Skeletal muscle tissue (tissue), 3 donors: ENCODE measurements at regions not wholly inside any gene's neighbourhood (a gene's known extent, or its start where the extent isn't known, plus 50 kb on each side); places are given as distances from the start of the nearest gene placed in this dataset.

ENCODE experiments used
- H3K27ac ChIP-seq: one replicate; pipeline ENCODE4 v1.7.0; 2013; ENCODE audit warnings: mild to moderate bottlenecking, low read depth, low read length, inconsistent platforms
- H3K27me3 ChIP-seq, 3 donors: one replicate each; pipeline ENCODE4 v1.7.0; 2013; ENCODE audit warnings: low read length in 3 of 3; ENCODE audit not compliant: control insufficient read depth in 3 of 3, insufficient read depth in 3 of 3
- H3K36me3 ChIP-seq, 3 donors: one replicate each; pipeline ENCODE4 v1.7.0; 2013; ENCODE audit warnings: low read length in 3 of 3; ENCODE audit not compliant: control insufficient read depth in 3 of 3, insufficient read depth in 3 of 3
- H3K4me1 ChIP-seq, 3 donors: one replicate each; pipeline ENCODE4 v1.7.0; 2013; ENCODE audit warnings: low read length in 3 of 3, mild to moderate bottlenecking in 3 of 3; ENCODE audit not compliant: control insufficient read depth in 3 of 3, insufficient read depth in 3 of 3
- H3K4me3 ChIP-seq, 3 donors: one replicate each; pipeline ENCODE4 v1.7.0; 2013; ENCODE audit warnings: low read length in 3 of 3
- H3K9ac ChIP-seq, 3 donors: one replicate each; pipeline ENCODE4 v1.7.0; 2013; ENCODE audit warnings: low read length in 3 of 3, mild to moderate bottlenecking in 3 of 3, moderate library complexity in 2 of 3, low read depth in 1 of 3
- H3K9me3 ChIP-seq, 3 donors: one replicate each; pipeline ENCODE4 v1.7.0; 2013; ENCODE audit warnings: low read length in 3 of 3; ENCODE audit not compliant: control insufficient read depth in 3 of 3
- donor health status: Osteomylitis.

DNA sequence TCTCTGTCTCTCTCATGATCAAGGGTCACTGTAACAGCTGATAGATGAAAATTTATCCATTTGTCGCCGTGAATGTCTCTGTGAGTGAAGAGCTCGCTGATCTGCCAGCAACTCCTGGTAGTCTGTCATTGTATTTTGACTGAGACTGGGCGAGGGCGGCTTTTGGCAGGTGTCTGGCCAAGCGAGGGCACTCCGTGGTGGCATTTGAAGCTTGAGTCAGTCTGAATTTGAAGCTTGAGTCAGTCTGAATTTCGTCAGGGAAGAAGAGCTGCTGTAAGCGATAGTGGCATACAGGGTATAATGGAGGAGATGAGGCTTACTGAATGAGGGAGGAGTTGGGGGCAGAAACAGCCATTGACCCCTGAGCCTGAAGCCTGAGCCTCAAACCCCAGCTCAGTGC is 56.8 kb upstream of the FAM181A start:
- Histone ChIP-seq H3K27ac (no peak overlapping the region), H3K9me3 (no peaks in the 10 kb centered on the region), H3K9ac (no peak overlapping the region), H3K27me3 (peaks cover 3 to 6% (median 4%) of the 10 kb centered on the region in 3 donors), H3K36me3 (no peaks in the 10 kb centered on the region), H3K4me1 (peaks cover 0 to 2% (median 0%) of the 10 kb centered on the region in 3 donors), H3K4me3 (no peak overlapping the region)

DNA sequence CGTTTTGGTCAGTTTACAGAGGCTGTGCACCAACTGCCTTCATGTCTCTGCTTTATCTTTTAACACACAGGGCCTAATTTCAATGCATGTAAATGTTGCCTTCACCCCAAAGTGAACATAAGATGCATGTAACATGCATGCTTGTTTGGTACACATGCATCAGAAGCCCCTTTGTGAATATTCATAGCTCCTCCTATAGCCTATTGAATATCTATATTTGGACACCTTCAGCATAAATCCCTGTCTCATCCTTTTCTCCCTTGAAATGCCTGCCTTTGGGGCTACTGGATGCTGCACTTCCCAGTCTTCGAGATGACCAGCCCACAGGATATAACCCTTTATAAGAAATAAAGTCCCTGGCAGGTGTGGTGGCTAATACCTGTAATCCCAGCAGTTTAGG is 57.7 kb upstream of the FAM181A start:
- Histone ChIP-seq H3K27ac (no peak overlapping the region), H3K4me1 (peaks cover 0 to 2% (median 0%) of the 10 kb centered on the region in 3 donors), H3K9ac (no peak overlapping the region), H3K36me3 (no peaks in the 10 kb centered on the region), H3K27me3 (peaks cover 3 to 6% (median 4%) of the 10 kb centered on the region in 3 donors), H3K9me3 (no peaks in the 10 kb centered on the region), H3K4me3 (no peak overlapping the region)

DNA sequence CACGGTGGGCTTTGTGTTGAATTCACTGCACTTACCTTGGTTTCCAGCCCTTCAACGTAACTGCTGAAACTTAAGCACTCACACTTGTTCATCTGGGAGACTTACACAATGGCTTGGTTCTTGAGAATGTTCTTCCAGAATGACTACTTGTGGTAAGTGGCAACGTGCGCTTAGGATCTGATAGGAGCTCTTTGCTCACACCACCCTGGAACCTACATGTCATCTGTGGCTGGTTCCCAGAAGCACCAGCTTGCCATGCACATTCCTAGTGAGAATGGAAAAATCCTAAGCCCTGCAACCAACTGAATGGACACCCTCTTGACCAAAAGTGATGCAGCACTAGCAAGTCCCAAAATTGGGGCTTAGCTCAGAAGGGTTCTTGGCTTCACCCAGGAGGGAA is 59.0 kb upstream of the FAM181A start:
- H3K4me3 ChIP-seq = no peak overlapping the region
- peaks cover 0 to 2% (median 0%) of the 10 kb centered on the region in 3 donors for H3K4me1 ChIP-seq
- no peak overlapping the region for H3K27ac ChIP-seq
- H3K36me3 ChIP-seq = no peaks in the 10 kb centered on the region
- peaks cover 3 to 6% (median 4%) of the 10 kb centered on the region in 3 donors for H3K27me3 ChIP-seq
- H3K9me3 ChIP-seq = no peaks in the 10 kb centered on the region
- no peak overlapping the region for H3K9ac ChIP-seq

DNA sequence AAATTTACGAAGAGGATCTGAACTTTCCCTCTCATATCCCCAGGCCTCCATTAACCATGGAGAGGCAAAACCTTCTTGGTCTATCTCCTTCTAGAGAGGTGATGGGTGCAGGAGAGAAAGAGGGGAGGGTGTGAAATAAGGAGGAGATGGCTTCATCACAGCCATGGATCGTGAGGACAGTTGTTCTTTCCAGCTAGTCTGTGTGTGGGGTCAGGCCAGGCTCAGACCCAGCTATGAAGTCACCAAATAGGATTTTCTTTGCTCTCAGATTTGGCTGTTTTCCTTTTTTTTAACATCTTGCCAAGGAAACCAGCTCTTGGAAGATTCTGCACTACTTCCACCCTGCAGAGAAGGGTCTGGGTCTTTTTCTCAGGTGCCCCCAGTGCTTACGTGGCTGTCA is 64.9 kb upstream of the FAM181A start:
- peaks cover 0 to 13% (median 5%) of the 10 kb centered on the region in 3 donors for H3K27me3 ChIP-seq
- H3K36me3 ChIP-seq = no peaks in the 10 kb centered on the region
- H3K9me3 ChIP-seq = no peaks in the 10 kb centered on the region
- peaks cover 9 to 19% (median 17%) of the 10 kb centered on the region in 3 donors for H3K4me1 ChIP-seq
- no peak overlapping the region for H3K9ac ChIP-seq
- no peak overlapping the region for H3K27ac ChIP-seq
- no peak overlapping the region for H3K4me3 ChIP-seq

DNA sequence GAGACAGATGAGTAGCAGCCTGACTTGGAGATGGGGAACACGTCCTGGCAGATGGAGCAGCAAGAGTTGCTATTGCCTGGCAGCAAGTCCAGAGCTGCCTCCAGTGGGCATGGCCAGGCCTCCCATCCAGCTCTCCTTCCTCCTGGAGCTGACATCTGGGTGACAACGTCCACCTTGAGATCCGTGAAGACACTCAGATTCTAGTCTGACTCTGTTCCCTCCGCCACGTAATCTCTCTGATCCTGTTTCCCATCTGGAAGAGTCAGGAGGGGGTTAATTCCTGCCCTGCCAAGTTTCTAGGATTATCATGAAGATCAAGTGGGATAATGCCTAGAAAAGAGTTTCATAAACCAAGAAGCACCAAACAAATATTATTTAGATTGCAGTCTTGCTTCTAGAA is 65.3 kb upstream of the FAM181A start:
- Histone ChIP-seq H3K27ac (no peak overlapping the region), H3K9me3 (no peaks in the 10 kb centered on the region), H3K27me3 (peaks cover 3 to 17% (median 5%) of the 10 kb centered on the region in 3 donors), H3K9ac (no peak overlapping the region), H3K4me1 (peaks cover 12 to 20% (median 19%) of the 10 kb centered on the region in 3 donors), H3K4me3 (no peak overlapping the region), H3K36me3 (no peaks in the 10 kb centered on the region)

DNA sequence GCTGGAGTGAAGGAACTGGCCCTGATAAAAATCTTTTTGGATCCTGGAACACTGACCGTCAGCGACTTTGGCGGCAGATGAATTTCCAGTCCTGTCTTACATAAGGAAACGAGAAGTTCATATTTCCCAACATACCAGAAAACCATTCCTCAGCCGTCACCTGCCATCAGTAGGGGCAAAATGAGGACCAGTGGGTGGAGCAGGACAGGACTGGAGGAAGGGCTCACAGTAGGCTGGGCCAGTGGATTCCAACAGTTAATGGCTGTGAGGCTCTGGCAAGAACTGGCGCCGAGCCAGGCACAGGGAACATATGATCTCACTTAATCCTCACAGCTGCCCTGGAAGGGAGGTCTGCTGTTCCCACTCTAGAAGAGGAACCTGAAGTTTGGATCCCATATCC is 67.2 kb upstream of the FAM181A start:
- peaks cover 4 to 30% (median 11%) of the 10 kb centered on the region in 3 donors for H3K27me3 ChIP-seq
- peak overlapping the region in 1 of 3 donors; percentile 14 for H3K4me3 ChIP-seq
- no peaks in the 10 kb centered on the region for H3K9me3 ChIP-seq
- peaks cover 13 to 21% (median 19%) of the 10 kb centered on the region in 3 donors for H3K4me1 ChIP-seq
- no peak overlapping the region for H3K27ac ChIP-seq
- no peaks in the 10 kb centered on the region for H3K36me3 ChIP-seq
- peak overlapping the region in 1 of 3 donors; percentile 35 for H3K9ac ChIP-seq

DNA sequence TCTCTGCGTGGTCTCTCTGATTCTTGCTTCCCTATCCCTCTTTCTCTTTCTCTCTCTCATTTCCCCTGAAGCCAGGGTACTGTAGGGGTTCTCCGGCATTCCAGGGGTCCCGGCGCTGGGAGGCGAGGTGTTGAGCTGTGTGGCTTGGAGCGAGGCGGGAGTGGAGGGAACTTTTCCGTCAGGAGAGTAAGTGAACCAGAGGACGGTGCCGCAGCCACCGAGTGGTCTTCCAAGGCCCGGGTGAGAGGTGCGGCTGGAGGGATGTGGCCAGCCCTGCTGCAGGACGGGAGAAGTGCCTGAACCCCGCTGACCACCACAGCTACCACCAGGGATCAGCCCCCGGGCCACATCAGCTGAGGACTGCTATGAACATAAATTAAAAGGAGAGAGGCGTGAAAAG is 68.2 kb upstream of the FAM181A start:
- no peaks in the 10 kb centered on the region for H3K9me3 ChIP-seq
- H3K27me3 ChIP-seq = peaks cover 4 to 39% (median 11%) of the 10 kb centered on the region in 3 donors
- no peak overlapping the region for H3K4me3 ChIP-seq
- no peak overlapping the region for H3K9ac ChIP-seq
- H3K4me1 ChIP-seq = peaks cover 13 to 21% (median 19%) of the 10 kb centered on the region in 3 donors
- H3K36me3 ChIP-seq = no peaks in the 10 kb centered on the region
- no peak overlapping the region for H3K27ac ChIP-seq

DNA sequence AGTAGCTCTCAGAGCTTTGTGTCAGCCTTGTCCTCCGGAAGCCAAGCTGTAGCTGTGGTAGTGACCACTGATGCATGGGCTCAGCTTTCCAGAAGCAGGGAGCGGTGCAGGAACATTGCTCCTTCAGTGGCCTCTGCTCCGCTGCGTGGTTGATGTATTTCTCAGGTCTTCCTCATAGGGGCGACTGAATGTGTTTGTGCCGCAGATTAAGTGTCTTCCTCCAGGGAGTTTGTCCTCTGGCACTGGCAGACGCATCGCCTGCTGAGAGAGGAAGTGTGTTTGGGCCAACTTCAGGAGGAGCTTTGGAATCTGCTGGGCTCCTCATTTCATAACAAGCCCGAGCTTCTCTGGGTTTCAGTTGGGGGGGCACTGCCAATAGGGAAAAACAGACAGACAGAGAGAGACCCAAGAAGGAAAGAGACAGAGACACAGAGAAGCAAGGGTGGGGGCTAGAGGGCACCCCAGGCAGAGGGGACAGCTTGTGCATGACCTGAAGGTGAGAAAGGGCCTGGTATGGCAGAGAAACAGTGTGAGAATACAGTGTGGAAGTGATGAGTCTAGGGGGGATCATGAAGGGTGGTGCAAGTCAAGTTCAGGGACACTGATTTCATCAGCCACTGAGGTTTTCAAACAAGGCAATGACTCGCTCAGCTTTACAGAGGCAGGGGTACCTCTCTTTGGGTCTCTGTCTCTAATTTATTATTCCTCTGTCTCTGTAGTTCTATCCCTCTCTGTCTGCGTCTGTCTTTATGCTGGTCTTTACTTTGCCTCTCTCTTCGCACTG is 69.4 kb upstream of the PRIMA1 start:
- Histone ChIP-seq H3K36me3 (no peaks in the 10 kb centered on the region), H3K27ac (no peak overlapping the region), H3K27me3 (peaks cover 4 to 46% (median 11%) of the 10 kb centered on the region in 3 donors), H3K4me1 (peaks cover 13 to 21% (median 19%) of the 10 kb centered on the region in 3 donors), H3K9ac (peak overlapping the region in 1 of 3 donors; percentile 0), H3K4me3 (no peak overlapping the region), H3K9me3 (no peaks in the 10 kb centered on the region)

DNA sequence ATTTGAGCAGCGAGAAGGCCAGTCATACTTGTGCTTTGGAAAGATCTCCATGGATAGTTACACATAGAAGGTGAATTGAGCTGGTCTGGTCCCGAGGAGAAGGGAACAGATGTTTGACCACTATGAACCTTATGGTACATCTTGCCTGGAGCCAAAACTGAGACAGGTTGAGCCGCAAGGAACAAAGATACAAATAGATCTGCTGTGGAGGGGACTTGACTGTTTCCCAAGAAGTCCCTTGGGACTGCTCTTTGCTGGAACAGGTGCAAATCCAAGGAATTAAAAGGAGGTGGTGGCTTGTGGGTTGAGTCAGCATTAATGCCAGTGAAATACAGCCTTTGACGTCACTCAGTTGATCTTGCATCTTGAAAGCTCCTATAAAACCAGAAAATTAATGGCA is 68.8 kb upstream of the PRIMA1 start:
- Histone ChIP-seq H3K36me3 (no peaks in the 10 kb centered on the region), H3K9ac (peak overlapping the region in 1 of 3 donors; percentile 0), H3K4me1 (peaks cover 13 to 21% (median 19%) of the 10 kb centered on the region in 3 donors), H3K4me3 (no peak overlapping the region), H3K9me3 (no peaks in the 10 kb centered on the region), H3K27ac (no peak overlapping the region), H3K27me3 (peaks cover 4 to 46% (median 11%) of the 10 kb centered on the region in 3 donors)

DNA sequence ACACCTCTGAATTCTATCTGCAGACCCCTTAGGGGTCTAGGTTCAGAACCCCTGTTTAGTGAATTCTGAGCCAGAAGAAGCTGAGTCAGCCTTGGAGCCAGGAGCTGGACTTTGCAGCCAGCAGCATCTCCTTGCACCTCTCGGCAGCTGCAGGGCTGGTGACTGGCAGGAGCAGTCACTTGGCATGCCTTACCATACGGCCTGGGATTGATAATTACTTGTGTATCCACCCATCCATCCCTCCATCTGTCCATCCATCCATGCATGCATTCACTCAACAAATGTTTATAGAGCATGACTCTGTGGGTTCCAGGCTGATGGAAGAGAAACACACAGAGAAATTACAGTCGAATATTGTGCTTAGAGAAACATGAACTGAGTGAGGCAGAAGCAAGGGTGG is 67.5 kb upstream of the PRIMA1 start:
- Histone ChIP-seq H3K9ac (no peak overlapping the region), H3K9me3 (no peaks in the 10 kb centered on the region), H3K4me3 (no peak overlapping the region), H3K36me3 (no peaks in the 10 kb centered on the region), H3K27ac (no peak overlapping the region), H3K4me1 (peaks cover 13 to 21% (median 19%) of the 10 kb centered on the region in 3 donors), H3K27me3 (peaks cover 4 to 42% (median 11%) of the 10 kb centered on the region in 3 donors)
